ENCODE measurements at regions not wholly inside any gene's neighbourhood (a gene's known extent, or its start where the extent isn't known, plus 50 kb on each side); places are given as distances from the start of the nearest gene placed in this dataset.
A peak's percentile ranks its signal among the peaks of the same experiment; 100 is the strongest.
"Not testable (repeated sequence)": the region's sequence is repeated elsewhere in the genome, so short reads cannot be mapped to it uniquely, and the experiment has no call there.

- DNase-seq (ENCODE audit: low spot score), result no peak
Measured at GRCh38 chr14:84891404-84891803, 638.5 kb upstream of the FLRT2 start.

GRCh38 chr14:84894254-84894653, 635.7 kb upstream of the FLRT2 start:
- DNase-seq (ENCODE audit: low spot score), result no peak

- DNase-seq (ENCODE audit: low spot score), result no peak
Measured at GRCh38 chr14:84922370-84922769, 607.6 kb upstream of the FLRT2 start.

DNA sequence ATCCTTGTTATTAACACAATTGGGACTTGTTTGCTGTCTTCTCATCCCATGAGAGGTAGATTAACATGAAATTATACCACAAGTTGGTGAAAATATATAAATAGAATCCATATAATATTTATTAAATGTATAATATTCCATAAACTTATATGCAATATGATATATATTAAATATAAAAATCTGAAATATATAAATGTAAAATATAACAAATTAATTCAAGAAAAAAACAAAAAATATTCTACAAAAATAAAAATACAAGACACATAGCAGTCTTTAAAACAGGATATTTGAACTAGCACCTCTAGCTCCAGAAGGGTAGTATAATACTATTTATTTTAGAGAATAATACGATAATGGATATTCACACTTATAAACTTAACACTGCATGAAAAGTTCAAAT, 603.3 kb upstream of the FLRT2 start:
- DNase-seq (ENCODE audit: low spot score), result no peak

- no peak for DNase-seq (ENCODE audit: low spot score)
Measured at GRCh38 chr14:84927096-84927827, 602.7 kb upstream of the FLRT2 start.

DNA sequence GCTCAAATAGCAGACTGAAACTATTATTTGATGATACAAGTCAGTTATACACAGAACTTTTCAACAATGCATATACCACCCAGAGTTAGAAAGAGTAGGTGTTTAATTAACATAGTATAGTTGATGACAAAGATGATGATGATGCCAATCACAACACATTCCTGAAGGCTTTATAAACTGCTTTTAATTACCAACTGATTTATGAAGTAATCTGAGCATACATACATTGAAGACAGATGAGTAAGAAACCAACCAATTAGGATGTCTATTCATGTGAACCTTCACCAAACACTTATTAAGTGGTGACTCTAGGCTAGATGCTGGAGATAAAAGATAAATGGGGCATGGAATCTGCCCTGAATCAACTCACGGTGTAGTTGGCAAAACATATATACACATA, 600.9 kb upstream of the FLRT2 start:
- DNase-seq (ENCODE audit: low spot score), result no peak

DNA sequence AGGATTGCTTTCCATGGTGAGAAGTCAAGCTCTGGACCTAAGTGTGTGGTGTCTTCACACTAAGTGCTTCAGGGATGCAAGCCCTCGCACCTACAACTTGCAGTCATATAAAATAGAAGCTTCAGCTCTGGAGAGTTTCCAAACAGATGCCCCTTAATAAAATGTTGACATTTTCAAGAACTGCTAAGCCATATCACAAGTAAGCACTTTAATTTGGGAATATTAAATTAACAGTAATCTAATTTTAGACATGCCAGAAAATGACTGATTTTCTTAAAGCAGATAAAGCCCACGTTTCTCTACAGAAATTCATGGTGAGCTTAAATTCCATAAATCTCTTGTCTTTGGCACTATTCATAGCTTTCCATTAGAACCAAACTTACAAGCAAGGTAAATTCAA, 600.1 kb upstream of the FLRT2 start:
- no peak for DNase-seq (ENCODE audit: low spot score)

- no peak for DNase-seq (ENCODE audit: low spot score)
Measured at GRCh38 chr14:84937016-84937415, 592.9 kb upstream of the FLRT2 start.

GRCh38 chr14:84937449-84937848, 592.5 kb upstream of the FLRT2 start:
- DNase-seq (ENCODE audit: low spot score), result no peak

GRCh38 chr14:84944901-84945300, 585.0 kb upstream of the FLRT2 start:
- not testable (repeated sequence) for DNase-seq (ENCODE audit: low spot score)

- no peak for DNase-seq (ENCODE audit: low spot score)
Measured at GRCh38 chr14:84959851-84960520, 570.0 kb upstream of the FLRT2 start.

DNA sequence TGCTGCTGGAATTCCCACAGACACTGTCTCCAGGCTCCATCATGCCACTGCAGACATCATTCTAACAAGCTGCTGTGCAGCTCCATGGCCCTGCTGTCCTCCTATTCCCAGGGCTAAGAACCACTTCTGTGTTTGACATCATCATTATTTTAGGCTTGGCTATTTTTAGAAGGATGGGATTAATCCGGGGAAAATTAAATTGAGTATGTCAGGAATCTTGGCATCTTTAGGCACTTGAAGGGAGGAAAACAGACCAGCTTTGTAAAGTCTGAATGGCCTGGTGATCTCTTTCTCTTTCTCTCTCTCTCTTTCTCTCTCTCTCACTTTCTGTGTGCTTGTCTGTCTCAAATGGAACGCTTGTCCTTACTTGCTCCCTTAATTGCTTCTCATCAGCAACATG, 568.3 kb upstream of the FLRT2 start:
- no peak for DNase-seq (ENCODE audit: low spot score)

DNA sequence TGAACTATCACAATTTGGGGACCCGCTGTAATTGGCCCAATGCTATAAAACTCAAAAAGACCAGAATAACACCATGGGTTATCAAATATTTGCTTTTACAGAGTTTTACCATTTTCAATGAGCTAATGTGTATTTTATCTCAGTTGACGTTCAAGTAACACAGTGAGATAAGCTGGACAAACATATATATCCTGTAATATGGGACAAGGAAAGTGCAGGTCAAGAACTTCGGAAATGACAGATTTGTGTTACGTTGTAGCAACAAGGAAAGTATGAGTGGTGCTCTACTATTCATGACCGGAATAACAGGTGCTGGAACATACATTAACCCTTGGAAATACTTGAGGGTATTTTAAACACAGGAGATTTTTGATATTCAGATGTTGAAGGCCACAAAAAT, 566.4 kb upstream of the FLRT2 start:
- DNase-seq (ENCODE audit: low spot score), result no peak

- no peak for DNase-seq (ENCODE audit: low spot score)
Measured at GRCh38 chr14:84965279-84965678, 564.7 kb upstream of the FLRT2 start.

- peak; percentile 21 for DNase-seq (ENCODE audit: low spot score)
Measured at GRCh38 chr14:84969501-84969900, 560.4 kb upstream of the FLRT2 start.

DNA sequence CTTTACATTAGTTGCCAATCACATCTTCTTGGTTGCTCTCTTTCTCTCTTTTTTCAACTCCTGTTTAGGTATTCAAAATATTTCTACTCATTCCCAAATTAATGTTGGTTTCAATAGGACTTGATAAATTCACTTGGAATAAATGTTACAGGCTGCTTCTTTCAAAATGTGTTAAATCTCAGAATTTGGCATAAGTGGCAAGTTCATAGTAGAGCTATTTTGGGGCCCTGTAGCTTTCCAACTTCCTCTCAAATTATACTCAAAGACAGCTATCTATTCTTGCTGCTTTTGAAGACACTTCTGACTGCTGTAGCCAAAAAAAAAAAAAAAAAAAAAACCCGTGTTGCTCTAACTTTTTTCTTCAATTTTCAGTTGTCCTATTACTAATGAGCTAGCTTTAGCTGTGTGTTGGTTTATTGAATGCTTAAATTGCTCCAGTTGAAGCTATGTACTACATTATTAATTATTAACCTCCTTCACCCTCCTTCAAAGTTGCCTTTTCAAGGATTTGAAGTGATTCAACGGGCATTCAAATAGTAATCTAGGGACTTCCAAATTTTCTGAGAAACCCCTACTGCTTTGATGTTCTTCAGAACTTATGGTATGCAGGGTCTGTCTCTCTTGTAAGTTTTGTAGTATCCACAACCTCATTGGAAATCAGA, 554.6 kb upstream of the FLRT2 start:
- peak; percentile 52 for DNase-seq (ENCODE audit: low spot score)

DNA sequence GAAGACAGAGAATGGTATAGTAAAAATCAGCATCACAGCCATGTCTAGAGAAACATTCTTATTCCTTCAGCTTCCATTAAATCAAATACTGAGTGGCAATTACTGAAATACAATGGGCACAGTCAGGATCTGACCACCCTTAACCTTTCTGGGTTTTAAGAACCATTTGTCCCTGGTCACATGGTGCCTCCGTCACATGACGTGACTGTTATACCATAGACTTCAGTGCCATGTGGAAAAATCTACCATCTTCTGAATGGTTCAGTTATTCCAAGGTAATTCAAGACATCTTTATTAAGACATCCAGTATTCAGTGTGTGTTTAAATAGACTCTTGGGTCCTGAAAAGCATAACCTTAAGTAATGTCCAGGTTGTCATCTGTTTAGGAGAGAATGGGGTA, 553.1 kb upstream of the FLRT2 start:
- DNase-seq (ENCODE audit: low spot score), result no peak

DNA sequence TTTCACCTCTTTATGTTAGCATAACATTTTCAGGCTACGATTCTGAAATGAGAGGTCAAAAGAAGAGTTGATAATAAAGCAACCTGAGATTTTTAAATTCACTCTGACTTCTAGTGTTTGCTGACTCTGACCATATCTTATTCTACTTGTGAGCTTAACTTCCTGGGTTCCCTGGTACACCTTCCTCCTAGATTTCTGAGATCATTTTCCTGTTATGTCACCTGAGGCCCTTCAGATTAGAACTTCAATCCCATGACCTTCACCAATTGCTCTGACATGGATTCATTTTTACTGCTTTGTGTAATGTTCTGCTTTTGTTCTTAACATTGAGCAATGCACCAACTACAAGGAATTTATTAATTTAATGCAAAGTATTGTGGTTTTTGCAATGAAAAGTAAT, 542.9 kb upstream of the FLRT2 start:
- DNase-seq (ENCODE audit: low spot score), result no peak

DNA sequence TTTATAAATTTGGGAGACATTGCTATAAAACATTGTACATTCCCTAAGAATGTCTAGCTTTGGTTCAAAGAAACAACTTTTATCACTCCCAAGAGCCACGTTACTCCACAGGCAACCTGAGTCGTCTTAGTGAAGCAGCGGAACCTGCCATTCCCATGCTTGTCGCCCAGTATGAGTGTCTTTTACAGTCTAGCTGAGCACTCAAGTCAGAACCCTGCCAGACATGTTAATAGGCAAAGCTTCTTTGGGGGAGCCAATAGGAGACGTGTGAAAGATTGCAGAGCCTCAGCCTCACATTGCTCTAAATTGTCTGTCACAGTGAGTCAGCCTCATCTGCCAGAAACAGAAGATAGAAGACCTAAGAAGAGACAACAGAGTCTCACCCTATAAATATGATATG, 541.6 kb upstream of the FLRT2 start:
- no peak for DNase-seq (ENCODE audit: low spot score)

DNA sequence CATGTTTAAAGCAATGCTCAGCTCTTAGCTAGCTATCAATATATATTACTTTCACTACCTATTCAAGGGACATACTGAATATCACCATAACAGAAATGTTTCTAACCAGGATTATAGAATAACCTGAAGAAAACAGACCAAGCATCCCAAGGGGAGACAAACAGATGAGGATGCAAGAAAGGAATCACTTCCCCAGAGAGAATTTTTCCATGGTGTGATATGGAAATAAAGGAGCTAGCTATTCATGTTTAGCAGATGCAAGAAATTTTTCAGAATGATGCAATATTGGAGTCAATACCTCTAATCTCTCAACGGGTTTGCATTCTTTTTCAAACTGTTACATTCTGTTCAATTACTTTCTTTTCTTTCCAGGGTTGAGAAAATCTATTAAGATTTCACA, 538.9 kb upstream of the FLRT2 start:
- no peak for DNase-seq (ENCODE audit: low spot score)

DNA sequence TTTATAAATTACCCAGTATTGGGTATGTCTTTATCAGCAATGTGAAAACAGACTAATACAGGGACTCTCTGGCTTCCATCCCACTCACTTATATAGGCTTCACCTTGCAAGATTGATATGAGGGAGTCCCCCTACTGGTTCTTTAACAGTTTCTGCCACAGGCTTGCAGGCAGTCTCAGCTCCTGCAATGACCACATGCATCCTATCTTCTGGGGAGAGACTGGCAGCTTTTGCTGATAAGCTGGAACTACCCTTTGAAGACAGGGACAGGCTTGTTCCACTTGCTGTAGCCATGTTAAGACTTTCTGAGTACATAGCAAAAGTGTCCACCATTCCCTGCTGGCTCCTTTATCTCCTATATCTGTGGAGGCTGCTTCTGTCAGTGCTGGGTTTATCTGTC, 531.7 kb upstream of the FLRT2 start:
- DNase-seq (ENCODE audit: low spot score), result no peak

DNA sequence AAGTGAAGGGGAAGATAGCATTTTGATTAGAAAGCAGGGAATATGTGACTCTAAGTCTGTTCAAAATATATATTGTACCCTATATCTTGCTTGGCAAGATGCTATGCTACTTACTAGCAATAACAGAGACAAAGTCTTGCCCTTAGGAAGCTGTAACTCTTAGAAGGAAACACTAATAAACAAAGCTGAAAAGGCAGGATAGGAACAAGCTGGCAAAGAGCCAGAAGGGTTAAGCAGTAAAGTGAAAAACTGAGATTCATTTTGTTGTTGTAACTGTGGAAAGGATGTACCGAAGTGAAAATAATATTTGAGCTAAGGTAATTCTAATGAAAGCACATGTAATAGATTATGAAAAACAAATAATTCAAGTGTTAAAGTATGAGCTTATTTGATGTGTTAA, 527.1 kb upstream of the FLRT2 start:
- no peak for DNase-seq (ENCODE audit: low spot score)

DNA sequence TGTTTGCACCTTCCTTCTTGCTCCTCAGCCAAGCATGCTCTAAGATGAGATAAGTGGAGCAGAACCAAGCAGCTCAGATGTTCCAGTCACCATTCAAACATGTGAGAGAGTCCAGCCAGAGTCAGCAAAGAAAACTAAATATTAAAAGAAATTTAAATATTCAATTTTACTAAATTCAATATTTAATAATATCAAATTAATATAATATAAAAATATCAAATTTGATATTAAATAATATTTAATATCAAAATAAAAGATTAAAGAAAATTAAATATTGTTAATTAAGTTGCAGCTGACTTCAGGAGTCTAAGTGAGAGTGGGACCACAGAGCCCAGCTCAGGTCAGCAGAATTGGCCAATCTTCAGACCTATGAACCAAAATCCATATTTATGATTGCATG, 526.1 kb upstream of the FLRT2 start:
- peak; percentile 45 for DNase-seq (ENCODE audit: low spot score)
